HG03432 (cell line): ENCODE measurements at regions not wholly inside any gene's neighbourhood (a gene's known extent, or its start where the extent isn't known, plus 50 kb on each side); places are given as distances from the start of the nearest gene placed in this dataset.
"Not testable (repeated sequence)": the region's sequence is repeated elsewhere in the genome, so short reads cannot be mapped to it uniquely, and the experiment has no call there.

Source experiments
- ATAC-seq: cut with Tn5 transposase; IDR thresholded peaks from one replicate; pipeline ENCODE4 v1.9.1; 2021; ENCODE audit warnings: mild to moderate bottlenecking, moderate library complexity; ENCODE audit not compliant: unreplicated experiment

- ATAC-seq = no peak
Observed at GRCh38 chr10:120186506-120186905, 270.5 kb upstream of the PLPP4 start.

GRCh38 chr10:120187168-120187567 is 269.9 kb upstream of the PLPP4 start:
- not testable (repeated sequence) for ATAC-seq

GRCh38 chr10:120188950-120189349 is 268.1 kb upstream of the PLPP4 start:
- no peak for ATAC-seq

GRCh38 chr10:120195984-120196712 is 260.9 kb upstream of the PLPP4 start:
- ATAC-seq = no peak

GRCh38 chr10:120204877-120205276 is 252.2 kb upstream of the PLPP4 start:
- ATAC-seq = no peak

- ATAC-seq = no peak
Observed at GRCh38 chr10:120205368-120206018, 251.5 kb upstream of the PLPP4 start.

GRCh38 chr10:120208488-120208887 is 248.5 kb upstream of the PLPP4 start:
- no peak for ATAC-seq

- no peak for ATAC-seq
Observed at GRCh38 chr10:120209124-120209762, 247.8 kb upstream of the PLPP4 start.

GRCh38 chr10:120212275-120212674 is 244.8 kb upstream of the PLPP4 start:
- no peak for ATAC-seq

GRCh38 chr10:120213283-120213682 is 243.7 kb upstream of the PLPP4 start:
- not testable (repeated sequence) for ATAC-seq

GRCh38 chr10:120217736-120218135 is 239.3 kb upstream of the PLPP4 start:
- no peak for ATAC-seq

GRCh38 chr10:120221873-120222485 is 235.0 kb upstream of the PLPP4 start:
- no peak for ATAC-seq

- ATAC-seq = no peak
Observed at GRCh38 chr10:120229641-120230040, 227.4 kb upstream of the PLPP4 start.

- not testable (repeated sequence) for ATAC-seq
Observed at GRCh38 chr10:120239695-120240094, 217.3 kb upstream of the PLPP4 start.

GRCh38 chr10:120251821-120252442 is 205.1 kb upstream of the PLPP4 start:
- ATAC-seq = no peak

GRCh38 chr10:120253131-120253530 is 203.9 kb upstream of the PLPP4 start:
- no peak for ATAC-seq

- ATAC-seq = no peak
Observed at GRCh38 chr10:120260456-120260855, 196.6 kb upstream of the PLPP4 start.

- peak; percentile 80 for ATAC-seq
Observed at GRCh38 chr10:120262857-120263547, 194.0 kb upstream of the PLPP4 start.

GRCh38 chr10:120266022-120266421 is 191.0 kb upstream of the PLPP4 start:
- ATAC-seq = no peak

- ATAC-seq = no peak
Observed at GRCh38 chr10:120270906-120271305, 186.1 kb upstream of the PLPP4 start.

GRCh38 chr10:120271696-120272095 is 185.3 kb upstream of the PLPP4 start:
- no peak for ATAC-seq
